Spleen (tissue), 11 donors: ENCODE measurements at regions not wholly inside any gene's neighbourhood (a gene's known extent, or its start where the extent isn't known, plus 50 kb on each side); places are given as distances from the start of the nearest gene placed in this dataset.

Experiments
- DNase-seq: peaks from one replicate; pipeline ENCODE4 v3.0.0-alpha.2; 2020
- H3K27ac ChIP-seq, 8 donors: fragments of 200-600 bp; sonication (generic) in 7 of 8; 1 replicate in 4 of 8; 2 replicates in 4 of 8; pipeline versions ENCODE4 v1.5.0 to v1.8.0; 2016 to 2021; ENCODE audit warnings: inconsistent platforms in 4 of 8, mild to moderate bottlenecking in 4 of 8, moderate library complexity in 1 of 8
- H3K27me3 ChIP-seq, 7 donors: fragments of 200-600 bp; sonication (generic) in 6 of 7; replicated peaks in 1 of 7; 1 replicate in 4 of 7; 2 replicates in 3 of 7; pipeline versions ENCODE4 v1.5.0 to v1.8.0; 2016 to 2021; ENCODE audit warnings: inconsistent platforms in 3 of 7, mild to moderate bottlenecking in 1 of 7
- H3K36me3 ChIP-seq, 6 donors: fragments of 200-600 bp; sonication (generic) in 5 of 6; 1 replicate in 4 of 6; 2 replicates in 2 of 6; pipeline versions ENCODE4 v1.5.0 to v1.8.0; 2016 to 2021; ENCODE audit warnings: inconsistent platforms in 2 of 6
- H3K4me1 ChIP-seq, 6 donors: fragments of 200-600 bp; sonication (generic) in 5 of 6; 1 replicate in 3 of 6; 2 replicates in 3 of 6; pipeline versions ENCODE4 v1.5.0 to v1.8.0; 2016 to 2021; ENCODE audit warnings: inconsistent platforms in 3 of 6
- H3K4me3 ChIP-seq, 8 donors: fragments of 200-600 bp; sonication (generic) in 7 of 8; 1 replicate in 4 of 8; 2 replicates in 4 of 8; pipeline versions ENCODE4 v1.5.0 to v1.8.0; 2016 to 2021; ENCODE audit warnings: inconsistent platforms in 4 of 8, mild to moderate bottlenecking in 4 of 8, moderate library complexity in 2 of 8
- H3K9me3 ChIP-seq, 8 donors: fragments of 200-600 bp; sonication (generic) in 7 of 8; 1 replicate in 4 of 8; 2 replicates in 4 of 8; pipeline versions ENCODE4 v1.5.0 to v1.8.0; 2016 to 2021; ENCODE audit warnings: inconsistent platforms in 4 of 8
- CTCF ChIP-seq, 11 experiments: fragments of 200-600 bp in 7 of 11; fragments of 450-650 bp in 4 of 11; sonication (generic) in 4 of 11; IDR thresholded peaks in 8 of 11; conservative IDR thresholded peaks in 3 of 11; 1 replicate in 7 of 11; 2 replicates in 4 of 11; pipeline versions ENCODE4 v1.4.0 to v1.8.0; 2016 to 2021; ENCODE audit warnings: antibody characterized with exemption in 11 of 11, inconsistent platforms in 4 of 11, mild to moderate bottlenecking in 1 of 11
- POLR2A ChIP-seq, 3 donors: fragments of 450-650 bp; IDR thresholded peaks; one replicate each; pipeline ENCODE4 v1.5.1; 2017; ENCODE audit warnings: antibody characterized with exemption in 3 of 3, mild to moderate bottlenecking in 1 of 3
- POLR2AphosphoS5 ChIP-seq, 3 donors: sonication (generic); formaldehyde crosslinking; IDR thresholded peaks; one replicate each; pipeline ENCODE4 v1.5.1; 2017; ENCODE audit warnings: antibody characterized with exemption in 3 of 3
- WGBS, 5 donors: extraction: QIAGEN DNeasy Blood & Tissue Kit in 3 of 5; methylation state at CpG; one replicate each; pipeline versions ENCODE4 v1.1.5 to v1.1.7; 2013 to 2018; 5-methylcytosine and 5-hydroxymethylcytosine counted together
- intact Hi-C: fragments of 100-400 bp; cut with DNase I; formaldehyde crosslinking; loops from one replicate; pipeline ENCODE4 v1.15.0; 2023; ENCODE audit warnings: low total_unique reads
- donor health status: healthy with polysubstance abuse.
- donor health status: DM: no; HTN: no; CAD: no; lungs with moderate emphysema.
- donor health status: DM: no; HTN: no; CAD: no.
- donor health status: Bipolar disorder and iron deficiency.
- donor health status: healthy.
- donor health status: DM: no; HTN: no; CAD: no.
- donor health status: DM: yes; HTN: yes; CAD: no.

GRCh38 chr10:65194126-65194525 is 1672.9 kb downstream of the REEP3 start:
- intact Hi-C loops = no loop called here
- H3K36me3 ChIP-seq = no peaks in the 10 kb centered on the region

GRCh38 chr10:65194555-65194954 is 1673.4 kb downstream of the REEP3 start:
- TF ChIP-seq POLR2AphosphoS5 (IDR thresholded peaks at IDR 0.05) = no peak
- TF ChIP-seq CTCF (IDR thresholded peaks at IDR 0.05 in 8 of 11, conservative IDR thresholded peaks at IDR 0.05 in 3 of 11) = no peak
- no peak for TF ChIP-seq POLR2A (IDR thresholded peaks at IDR 0.05)
- WGBS, 5 donors = 65 to 80% (median 73%) methylated on average over 2 of the region's 2 CpGs
- no peaks in the 10 kb centered on the region for H3K9me3 ChIP-seq
- no peak for DNase-seq
- H3K36me3 ChIP-seq = no peaks in the 10 kb centered on the region
- intact Hi-C loops = no loop called here
- H3K27me3 ChIP-seq = no peaks in the 10 kb centered on the region
- no peaks in the 10 kb centered on the region for H3K4me1 ChIP-seq
- no peak overlapping the region for H3K27ac ChIP-seq
- no peak overlapping the region for H3K4me3 ChIP-seq

More at GRCh38 chr10:65194126-65194525, 1672.9 kb downstream of the REEP3 start:
- WGBS, 5 donors = 83 to 93% (median 87%) methylated on average over 7 of the region's 7 CpGs
- DNase-seq = no peak
- Histone ChIP-seq H3K4me1 (no peaks in the 10 kb centered on the region), H3K4me3 (no peak overlapping the region), H3K27ac (no peak overlapping the region), H3K9me3 (no peaks in the 10 kb centered on the region), H3K27me3 (no peaks in the 10 kb centered on the region)
- TF ChIP-seq CTCF (IDR thresholded peaks at IDR 0.05 in 8 of 11, conservative IDR thresholded peaks at IDR 0.05 in 3 of 11) = no peak
- no peak for TF ChIP-seq POLR2A (IDR thresholded peaks at IDR 0.05)
- no peak for TF ChIP-seq POLR2AphosphoS5 (IDR thresholded peaks at IDR 0.05)

GRCh38 chr10:65196111-65196510 is 1674.9 kb downstream of the REEP3 start:
- no peaks in the 10 kb centered on the region for H3K27me3 ChIP-seq
- H3K27ac ChIP-seq = no peak overlapping the region
- no peaks in the 10 kb centered on the region for H3K36me3 ChIP-seq
- H3K9me3 ChIP-seq = no peaks in the 10 kb centered on the region
- DNase-seq = no peak
- no peak overlapping the region for H3K4me3 ChIP-seq
- no peak for TF ChIP-seq POLR2A (IDR thresholded peaks at IDR 0.05)
- TF ChIP-seq CTCF (IDR thresholded peaks at IDR 0.05 in 8 of 11, conservative IDR thresholded peaks at IDR 0.05 in 3 of 11) = no peak
- no peak for TF ChIP-seq POLR2AphosphoS5 (IDR thresholded peaks at IDR 0.05)
- H3K4me1 ChIP-seq = no peaks in the 10 kb centered on the region
- 61 to 85% (median 75%) methylated on average over 1 of the region's 1 CpG for WGBS, 5 donors
- intact Hi-C loops = no loop called here

GRCh38 chr10:65197935-65198334 is 1676.7 kb downstream of the REEP3 start:
- no peak for TF ChIP-seq POLR2A (IDR thresholded peaks at IDR 0.05)
- no peak for TF ChIP-seq CTCF (IDR thresholded peaks at IDR 0.05 in 8 of 11, conservative IDR thresholded peaks at IDR 0.05 in 3 of 11)
- no peak for TF ChIP-seq POLR2AphosphoS5 (IDR thresholded peaks at IDR 0.05)
- no peaks in the 10 kb centered on the region for H3K4me1 ChIP-seq
- no peak for DNase-seq
- no peaks in the 10 kb centered on the region for H3K27me3 ChIP-seq
- H3K9me3 ChIP-seq = no peaks in the 10 kb centered on the region
- H3K27ac ChIP-seq = no peak overlapping the region
- 88 to 97% (median 94%) methylated on average over 1 of the region's 1 CpG for WGBS, 5 donors
- no peaks in the 10 kb centered on the region for H3K36me3 ChIP-seq
- H3K4me3 ChIP-seq = no peak overlapping the region
- intact Hi-C loops = no loop called here
